ENCODE measurements at regions not wholly inside any gene's neighbourhood (a gene's known extent, or its start where the extent isn't known, plus 50 kb on each side); places are given as distances from the start of the nearest gene placed in this dataset.

GRCh38 chr7:52794621-52795020 lies 240.8 kb upstream of the POM121L12 start:
- H3K4me1 Mint-ChIP-seq (ENCODE audit: low read depth, unreplicated experiment): no peaks in the 10 kb centered on the region
- no peaks in the 10 kb centered on the region for H3K36me3 Mint-ChIP-seq (ENCODE audit: unreplicated experiment)
- H3K4me3 Mint-ChIP-seq (ENCODE audit: unreplicated experiment): no peak overlapping the region

DNA sequence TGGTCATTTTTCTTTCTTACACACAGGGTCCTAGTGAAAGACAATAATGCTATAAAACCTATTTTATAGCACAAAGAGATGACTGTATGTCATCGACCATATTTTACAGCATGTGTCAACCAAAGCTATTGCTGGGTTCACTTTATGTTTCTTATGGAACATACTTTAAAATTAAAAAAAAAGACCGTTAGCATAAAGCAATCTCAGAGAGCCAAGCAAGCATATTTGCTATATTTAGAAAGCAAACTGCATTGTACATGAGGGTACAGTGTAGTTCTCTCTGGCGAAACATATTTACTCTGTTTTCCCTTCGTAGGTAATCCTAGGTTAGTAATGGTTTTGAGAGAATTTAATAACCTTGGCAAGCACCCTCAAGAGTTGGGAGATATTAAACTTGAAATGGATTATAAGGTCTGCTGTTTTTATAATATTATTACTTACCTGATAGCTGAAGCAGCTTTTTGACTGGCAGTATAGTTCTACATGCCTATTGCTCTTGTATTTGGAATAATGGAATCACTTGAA lies 244.2 kb upstream of the POM121L12 start:
- H3K9me3 Mint-ChIP-seq (ENCODE audit: unreplicated experiment): no peaks in the 10 kb centered on the region
- no peak overlapping the region for H3K4me3 Mint-ChIP-seq (ENCODE audit: unreplicated experiment)
- H3K36me3 Mint-ChIP-seq (ENCODE audit: unreplicated experiment): no peaks in the 10 kb centered on the region
- H3K4me1 Mint-ChIP-seq (ENCODE audit: low read depth, unreplicated experiment): no peaks in the 10 kb centered on the region
- DNase-seq: no peak
- TF ChIP-seq, protein P1, sequence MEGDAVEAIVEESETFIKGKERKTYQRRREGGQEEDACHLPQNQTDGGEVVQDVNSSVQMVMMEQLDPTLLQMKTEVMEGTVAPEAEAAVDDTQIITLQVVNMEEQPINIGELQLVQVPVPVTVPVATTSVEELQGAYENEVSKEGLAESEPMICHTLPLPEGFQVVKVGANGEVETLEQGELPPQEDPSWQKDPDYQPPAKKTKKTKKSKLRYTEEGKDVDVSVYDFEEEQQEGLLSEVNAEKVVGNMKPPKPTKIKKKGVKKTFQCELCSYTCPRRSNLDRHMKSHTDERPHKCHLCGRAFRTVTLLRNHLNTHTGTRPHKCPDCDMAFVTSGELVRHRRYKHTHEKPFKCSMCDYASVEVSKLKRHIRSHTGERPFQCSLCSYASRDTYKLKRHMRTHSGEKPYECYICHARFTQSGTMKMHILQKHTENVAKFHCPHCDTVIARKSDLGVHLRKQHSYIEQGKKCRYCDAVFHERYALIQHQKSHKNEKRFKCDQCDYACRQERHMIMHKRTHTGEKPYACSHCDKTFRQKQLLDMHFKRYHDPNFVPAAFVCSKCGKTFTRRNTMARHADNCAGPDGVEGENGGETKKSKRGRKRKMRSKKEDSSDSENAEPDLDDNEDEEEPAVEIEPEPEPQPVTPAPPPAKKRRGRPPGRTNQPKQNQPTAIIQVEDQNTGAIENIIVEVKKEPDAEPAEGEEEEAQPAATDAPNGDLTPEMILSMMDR (IDR thresholded peaks at IDR 0.05; ENCODE audit: partially characterized antibody, unreplicated experiment): no peak
- no peak overlapping the region for H3K27ac Mint-ChIP-seq (ENCODE audit: unreplicated experiment)
- H3K27me3 Mint-ChIP-seq (ENCODE audit: unreplicated experiment): no peaks in the 10 kb centered on the region

More at GRCh38 chr7:52794621-52795020, 240.8 kb upstream of the POM121L12 start:
- Mint-ChIP-seq H3K27me3 (ENCODE audit: unreplicated experiment) (no peaks in the 10 kb centered on the region), H3K9me3 (ENCODE audit: unreplicated experiment) (no peaks in the 10 kb centered on the region), H3K27ac (ENCODE audit: unreplicated experiment) (no peak overlapping the region)
- DNase-seq: no peak
- TF ChIP-seq, protein P1 (IDR thresholded peaks at IDR 0.05; ENCODE audit: partially characterized antibody, unreplicated experiment): no peak

GRCh38 chr7:52786174-52786573 lies 249.3 kb upstream of the POM121L12 start:
- no peak for DNase-seq
- H3K4me1 Mint-ChIP-seq (ENCODE audit: low read depth, unreplicated experiment): no peaks in the 10 kb centered on the region
- no peak overlapping the region for H3K4me3 Mint-ChIP-seq (ENCODE audit: unreplicated experiment)
- no peaks in the 10 kb centered on the region for H3K36me3 Mint-ChIP-seq (ENCODE audit: unreplicated experiment)
- H3K27me3 Mint-ChIP-seq (ENCODE audit: unreplicated experiment): no peaks in the 10 kb centered on the region
- H3K27ac Mint-ChIP-seq (ENCODE audit: unreplicated experiment): no peak overlapping the region
- TF ChIP-seq, protein P1 (IDR thresholded peaks at IDR 0.05; ENCODE audit: partially characterized antibody, unreplicated experiment): no peak
- H3K9me3 Mint-ChIP-seq (ENCODE audit: unreplicated experiment): no peaks in the 10 kb centered on the region

GRCh38 chr7:52782348-52782747 lies 253.1 kb upstream of the POM121L12 start:
- Mint-ChIP-seq H3K4me1 (ENCODE audit: low read depth, unreplicated experiment) (no peaks in the 10 kb centered on the region), H3K4me3 (ENCODE audit: unreplicated experiment) (no peak overlapping the region), H3K27ac (ENCODE audit: unreplicated experiment) (no peak overlapping the region), H3K27me3 (ENCODE audit: unreplicated experiment) (no peaks in the 10 kb centered on the region), H3K36me3 (ENCODE audit: unreplicated experiment) (no peaks in the 10 kb centered on the region), H3K9me3 (ENCODE audit: unreplicated experiment) (no peaks in the 10 kb centered on the region)
- TF ChIP-seq, protein P1 (IDR thresholded peaks at IDR 0.05; ENCODE audit: partially characterized antibody, unreplicated experiment): no peak
- no peak for DNase-seq

GRCh38 chr7:52781250-52781649 lies 254.2 kb upstream of the POM121L12 start:
- H3K9me3 Mint-ChIP-seq (ENCODE audit: unreplicated experiment): no peaks in the 10 kb centered on the region
- no peak overlapping the region for H3K27ac Mint-ChIP-seq (ENCODE audit: unreplicated experiment)
- no peaks in the 10 kb centered on the region for H3K27me3 Mint-ChIP-seq (ENCODE audit: unreplicated experiment)
- H3K36me3 Mint-ChIP-seq (ENCODE audit: unreplicated experiment): no peaks in the 10 kb centered on the region
- no peak for DNase-seq
- H3K4me3 Mint-ChIP-seq (ENCODE audit: unreplicated experiment): no peak overlapping the region
- TF ChIP-seq, protein P1 (IDR thresholded peaks at IDR 0.05; ENCODE audit: partially characterized antibody, unreplicated experiment): no peak
- H3K4me1 Mint-ChIP-seq (ENCODE audit: low read depth, unreplicated experiment): no peaks in the 10 kb centered on the region
